Choroid plexus epithelial cell (primary cell): ENCODE measurements at regions not wholly inside any gene's neighbourhood (a gene's known extent, or its start where the extent isn't known, plus 50 kb on each side); places are given as distances from the start of the nearest gene placed in this dataset.

ENCODE experiments used
- DNase-seq: peaks from one replicate; pipeline ENCODE4 v3.0.0-alpha.2; 2010; ENCODE audit warnings: low read depth
- H3K4me3 ChIP-seq: 2 replicates; pipeline ENCODE4 v1.5.1; 2011; ENCODE audit warnings: low read depth, mild to moderate bottlenecking, control low read depth, low read length, moderate library complexity
- TF ChIP-seq, protein P1 (sequence below): conservative IDR thresholded peaks from 2 replicates; pipeline ENCODE4 v1.5.1; 2011; ENCODE audit warnings: low read depth, mild to moderate bottlenecking, control low read depth, inconsistent platforms, low read length, moderate library complexity

- peak; percentile 10 for DNase-seq
- H3K4me3 ChIP-seq, result no peak overlapping the region
- TF ChIP-seq, protein P1, sequence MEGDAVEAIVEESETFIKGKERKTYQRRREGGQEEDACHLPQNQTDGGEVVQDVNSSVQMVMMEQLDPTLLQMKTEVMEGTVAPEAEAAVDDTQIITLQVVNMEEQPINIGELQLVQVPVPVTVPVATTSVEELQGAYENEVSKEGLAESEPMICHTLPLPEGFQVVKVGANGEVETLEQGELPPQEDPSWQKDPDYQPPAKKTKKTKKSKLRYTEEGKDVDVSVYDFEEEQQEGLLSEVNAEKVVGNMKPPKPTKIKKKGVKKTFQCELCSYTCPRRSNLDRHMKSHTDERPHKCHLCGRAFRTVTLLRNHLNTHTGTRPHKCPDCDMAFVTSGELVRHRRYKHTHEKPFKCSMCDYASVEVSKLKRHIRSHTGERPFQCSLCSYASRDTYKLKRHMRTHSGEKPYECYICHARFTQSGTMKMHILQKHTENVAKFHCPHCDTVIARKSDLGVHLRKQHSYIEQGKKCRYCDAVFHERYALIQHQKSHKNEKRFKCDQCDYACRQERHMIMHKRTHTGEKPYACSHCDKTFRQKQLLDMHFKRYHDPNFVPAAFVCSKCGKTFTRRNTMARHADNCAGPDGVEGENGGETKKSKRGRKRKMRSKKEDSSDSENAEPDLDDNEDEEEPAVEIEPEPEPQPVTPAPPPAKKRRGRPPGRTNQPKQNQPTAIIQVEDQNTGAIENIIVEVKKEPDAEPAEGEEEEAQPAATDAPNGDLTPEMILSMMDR, result no peak
Measured at GRCh38 chrX:43562372-43562771, 93.7 kb upstream of the MAOA start.

DNA sequence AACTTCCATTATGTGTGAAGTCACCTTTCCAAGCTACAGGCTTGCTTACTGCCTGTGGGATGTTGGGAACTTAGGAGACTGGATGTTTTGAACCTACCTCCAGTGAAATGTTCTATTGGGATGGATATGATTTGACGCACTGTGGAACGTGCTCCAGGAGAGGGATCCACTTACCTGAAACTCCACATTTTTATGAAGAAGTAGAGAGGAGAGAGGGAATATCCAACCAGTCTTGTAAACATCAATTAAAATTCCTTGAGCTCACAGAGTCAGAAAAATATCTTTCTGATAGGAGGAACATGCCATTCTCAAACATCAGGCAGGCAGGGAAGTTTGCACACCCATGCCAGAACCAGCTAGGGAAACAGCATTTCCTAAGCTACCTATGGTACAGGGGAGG, 91.1 kb upstream of the MAOA start:
- no peak overlapping the region for H3K4me3 ChIP-seq
- TF ChIP-seq, protein P1, result peak; percentile 29
- peak; percentile 28 for DNase-seq

- H3K4me3 ChIP-seq, result no peak overlapping the region
- no peak for DNase-seq
- TF ChIP-seq, protein P1, result no peak
Measured at GRCh38 chrX:43566170-43566569, 89.9 kb upstream of the MAOA start.

- TF ChIP-seq, protein P1, result no peak
- H3K4me3 ChIP-seq, result no peak overlapping the region
- peak; percentile 53 for DNase-seq
Measured at GRCh38 chrX:43573441-43574015, 82.6 kb upstream of the MAOA start.

DNA sequence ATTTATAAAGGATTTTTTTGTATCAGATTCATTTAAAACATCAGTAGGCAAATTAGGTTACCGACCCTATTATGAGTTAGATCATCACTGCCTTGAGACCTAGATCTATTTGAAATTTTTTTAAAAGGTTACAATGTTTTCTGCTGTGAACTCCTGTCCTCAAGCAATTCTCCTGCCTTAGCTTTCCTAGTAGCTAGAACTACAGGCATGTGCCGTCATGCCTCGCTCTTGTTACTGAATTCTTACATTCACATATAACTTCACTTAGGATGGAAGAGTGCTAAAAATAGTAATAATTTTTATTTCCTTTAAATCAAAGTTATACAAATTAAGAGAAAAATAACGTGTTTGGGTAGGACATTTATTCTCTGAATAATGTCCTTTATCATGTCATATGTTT, 75.5 kb upstream of the MAOA start:
- no peak overlapping the region for H3K4me3 ChIP-seq
- no peak for DNase-seq
- TF ChIP-seq, protein P1, result no peak

DNA sequence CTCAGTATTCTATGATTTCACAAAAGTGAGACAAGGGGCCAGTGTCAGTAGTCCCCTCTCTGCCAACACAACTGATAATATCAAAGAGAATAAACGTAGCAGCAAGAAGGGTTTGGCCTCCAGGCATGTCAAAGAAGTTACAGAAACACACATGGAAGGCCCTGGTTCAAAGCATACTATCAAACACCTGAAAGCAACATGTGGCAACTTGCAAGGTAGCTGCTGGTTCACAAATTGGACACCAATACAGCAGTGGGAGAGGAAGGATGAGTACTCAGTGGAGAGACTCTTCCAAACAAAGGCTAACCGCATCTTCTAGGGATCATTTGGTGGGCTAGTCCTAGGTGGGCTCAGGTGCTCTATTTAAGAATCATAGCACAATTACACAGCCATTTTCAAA, 74.9 kb upstream of the MAOA start:
- TF ChIP-seq, protein P1, result no peak
- DNase-seq, result no peak
- H3K4me3 ChIP-seq, result no peak overlapping the region

- DNase-seq, result no peak
- TF ChIP-seq, protein P1, result no peak
- no peak overlapping the region for H3K4me3 ChIP-seq
Measured at GRCh38 chrX:43581888-43582539, 74.1 kb upstream of the MAOA start.
